Stimulated activated CD4-positive, alpha-beta T cell treated with anti-CD3 and anti-CD28 coated beads, Interleukin-1b, Interleukin-23, amount 100 ng/mL, for 24 hours (primary cell): ENCODE measurements at regions not wholly inside any gene's neighbourhood (a gene's known extent, or its start where the extent isn't known, plus 50 kb on each side); places are given as distances from the start of the nearest gene placed in this dataset.
"Not testable (repeated sequence)": the region's sequence is repeated elsewhere in the genome, so short reads cannot be mapped to it uniquely, and the experiment has no call there.

Experiments used
- DNase-seq, 4 experiments: peaks; one replicate each; pipeline ENCODE4 v3.0.0-alpha.2; 2020; ENCODE audit warnings: low read depth in 4 of 4, low spot score in 1 of 4

DNA sequence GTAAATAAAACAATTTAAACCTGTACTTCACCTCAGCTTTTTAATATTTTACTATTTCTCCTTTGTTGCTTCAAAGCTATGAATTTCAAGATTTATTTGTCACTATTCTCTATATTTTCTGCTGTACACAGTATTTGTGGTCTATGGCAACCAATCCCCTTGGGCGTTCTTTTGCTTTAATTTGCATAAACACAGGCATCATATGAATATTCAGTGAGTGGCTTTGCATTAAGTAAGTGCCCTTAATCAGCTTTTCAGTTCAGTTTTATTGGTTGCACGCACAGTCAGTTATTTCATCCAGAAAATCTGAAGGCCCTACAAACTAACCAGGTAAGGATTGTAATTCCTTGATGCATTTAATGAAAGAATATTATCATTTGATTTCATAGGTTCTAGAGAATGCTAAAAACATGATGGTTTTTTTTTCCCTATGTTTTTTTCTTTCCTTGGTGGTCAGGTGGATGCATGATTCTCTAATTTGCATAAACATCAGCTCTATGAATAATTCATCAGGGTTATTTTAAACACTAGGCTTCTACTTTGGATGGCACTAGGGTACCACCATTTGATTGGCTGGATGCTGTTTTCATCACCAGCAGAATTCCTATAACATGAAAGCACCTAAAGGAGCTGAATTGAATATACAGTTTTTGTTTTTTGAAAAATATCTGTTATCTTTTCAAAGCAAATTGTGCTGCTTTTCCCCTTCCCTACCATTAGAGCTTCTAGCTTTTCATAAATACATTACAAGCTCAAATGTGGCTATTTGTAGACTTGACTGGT, 249.2 kb upstream of the CCNH start:
- no peak for DNase-seq

DNA sequence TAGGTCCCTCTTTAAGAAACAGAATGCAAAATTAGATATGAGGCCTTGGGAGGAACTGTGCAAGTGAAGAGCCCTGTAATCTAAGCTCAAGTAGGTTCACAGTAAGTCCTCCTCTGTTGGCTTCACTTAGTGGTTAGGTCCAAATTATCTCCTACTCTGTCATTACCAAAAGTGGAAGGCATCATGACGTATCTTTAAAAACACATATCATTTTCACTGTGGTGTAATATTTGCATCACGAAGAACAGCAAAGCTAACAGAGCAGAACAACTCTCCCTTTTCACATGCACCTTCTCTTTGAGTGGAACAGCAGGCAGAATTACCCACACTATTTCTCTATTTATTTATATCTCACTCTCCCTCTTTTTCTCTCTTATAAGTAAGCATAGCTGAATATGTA, 240.5 kb upstream of the CCNH start:
- no peak for DNase-seq

DNA sequence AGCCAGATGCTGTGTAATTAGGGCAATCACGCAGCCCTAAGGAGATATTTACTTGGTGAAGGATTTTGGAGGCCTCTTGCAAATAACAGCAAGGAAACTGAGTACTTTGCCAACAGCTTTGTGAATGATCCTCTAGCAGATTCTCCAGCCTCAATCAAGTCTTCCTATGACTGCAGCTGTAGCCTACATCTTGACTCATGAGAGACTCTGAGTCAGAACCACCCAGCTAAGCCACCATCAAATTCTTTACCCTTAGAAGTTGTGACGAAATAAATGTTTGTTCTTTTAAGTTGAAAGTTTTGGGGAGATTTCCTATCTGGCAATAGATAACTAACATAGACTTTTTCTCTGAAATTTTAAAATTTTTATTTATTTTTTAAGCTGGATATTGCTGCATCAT, 237.6 kb upstream of the CCNH start:
- no peak for DNase-seq

DNA sequence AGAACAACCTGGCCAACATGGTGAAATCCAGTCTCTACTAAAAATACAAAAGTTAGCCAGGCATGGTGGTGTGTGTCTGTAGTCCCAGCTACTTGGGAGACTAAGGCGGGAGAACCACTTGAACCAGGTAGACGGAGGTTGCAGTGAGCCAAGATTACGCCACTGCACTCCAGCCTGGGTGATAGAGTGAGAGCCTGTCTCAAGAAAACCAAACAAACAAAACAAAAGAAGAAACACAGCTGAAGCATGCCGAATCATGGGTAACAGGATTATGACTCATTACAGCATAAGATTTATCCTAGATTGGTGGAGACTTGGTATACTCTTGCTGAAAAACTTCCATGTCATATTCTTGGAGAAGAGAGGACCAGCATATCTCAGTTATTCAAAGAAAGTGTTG, 236.7 kb upstream of the CCNH start:
- no peak for DNase-seq

DNA sequence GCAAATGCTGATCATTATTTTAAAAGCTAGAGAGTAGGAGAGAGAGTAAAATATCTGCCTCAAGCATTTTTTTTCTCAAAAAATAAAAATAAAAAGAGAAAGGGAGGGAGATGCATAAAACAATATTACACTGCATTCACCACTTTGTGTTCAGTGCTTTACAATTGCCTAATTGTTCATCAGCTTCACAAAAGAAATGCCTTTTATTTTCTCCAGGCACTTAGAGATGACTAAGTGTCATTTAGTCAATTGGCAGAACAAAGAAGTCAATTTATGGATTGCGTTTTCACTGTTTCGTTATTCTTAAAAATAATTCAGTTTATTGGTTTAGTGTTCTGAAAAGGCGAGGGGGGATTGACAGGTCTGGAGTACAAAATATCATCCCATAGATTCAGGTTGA, 232.5 kb upstream of the CCNH start:
- no peak for DNase-seq

DNA sequence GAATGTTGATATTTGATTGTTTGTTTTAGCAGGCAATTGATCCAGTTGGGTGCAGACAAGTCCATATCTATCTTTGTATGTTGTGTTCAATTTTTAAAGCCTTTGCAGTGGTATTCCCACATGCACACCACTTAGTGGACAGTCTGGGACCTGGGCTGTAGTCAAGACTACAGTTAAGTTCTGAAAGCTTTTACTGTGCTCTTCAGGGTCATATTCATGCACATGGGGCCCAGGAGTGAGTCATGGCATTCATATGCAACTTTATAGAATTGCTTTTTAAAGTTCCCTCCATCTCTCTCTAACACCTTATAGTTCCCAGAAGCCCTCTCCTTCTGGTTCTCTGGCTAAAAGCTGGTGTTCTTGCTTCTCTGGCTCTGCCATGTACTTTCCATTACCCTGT, 228.2 kb upstream of the CCNH start:
- no peak for DNase-seq

DNA sequence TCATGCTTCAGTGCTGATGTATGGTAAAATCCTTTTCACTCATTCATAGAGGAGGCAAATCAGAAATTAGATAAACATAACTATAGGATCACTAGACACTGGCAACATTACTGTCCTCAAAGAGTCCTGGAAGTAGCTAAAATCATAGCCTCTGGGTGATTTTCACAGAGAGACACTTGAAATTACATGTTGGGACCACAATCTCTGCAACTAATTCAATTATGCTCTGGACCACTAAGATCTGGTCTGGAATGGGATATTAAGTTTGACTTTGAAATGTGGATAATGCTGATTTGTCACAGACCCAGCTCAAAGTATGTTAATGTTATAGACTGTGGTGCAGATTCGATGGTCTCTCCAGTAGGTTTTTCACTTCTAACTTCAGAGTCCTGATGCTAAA, 214.6 kb upstream of the CCNH start:
- no peak for DNase-seq

DNA sequence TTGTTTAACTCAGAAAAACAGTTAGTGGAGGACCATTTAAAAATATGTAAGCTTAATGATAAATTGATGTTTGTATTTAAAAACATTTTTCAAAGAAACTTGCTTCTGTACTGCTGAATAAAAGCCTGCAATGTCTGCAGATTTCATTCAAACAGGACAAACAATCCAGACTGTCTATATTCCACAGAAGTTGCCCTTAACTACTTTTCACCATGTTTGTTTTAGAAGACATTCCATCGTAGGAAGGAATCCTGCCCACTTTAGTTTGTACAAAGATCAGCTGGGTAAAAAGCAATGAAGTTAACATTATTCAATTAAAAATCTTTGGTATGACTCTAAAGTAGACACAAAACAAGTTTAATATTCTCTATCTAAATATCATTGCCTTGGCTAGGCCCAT, 195.7 kb upstream of the CCNH start:
- no peak for DNase-seq

DNA sequence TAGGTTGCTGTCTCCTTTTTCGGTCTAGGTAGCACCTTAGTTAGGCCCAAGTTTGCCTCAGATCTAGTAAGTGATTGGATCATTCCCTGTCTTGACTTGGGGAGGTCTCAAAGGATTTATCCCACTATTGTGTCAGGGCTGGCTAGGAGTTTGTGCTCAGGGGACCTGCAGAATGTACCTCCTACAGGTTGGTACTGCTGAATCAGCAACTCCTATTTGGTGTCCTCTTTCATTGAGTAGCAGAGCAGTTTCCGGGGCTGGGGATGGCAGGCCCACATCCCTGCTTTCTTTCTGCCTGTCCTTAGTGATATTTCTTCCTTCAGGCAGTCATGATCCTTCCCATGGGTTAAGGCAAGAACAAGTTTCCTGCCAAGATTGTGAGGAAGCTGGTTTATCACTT, 192.9 kb upstream of the CCNH start:
- no peak for DNase-seq

DNA sequence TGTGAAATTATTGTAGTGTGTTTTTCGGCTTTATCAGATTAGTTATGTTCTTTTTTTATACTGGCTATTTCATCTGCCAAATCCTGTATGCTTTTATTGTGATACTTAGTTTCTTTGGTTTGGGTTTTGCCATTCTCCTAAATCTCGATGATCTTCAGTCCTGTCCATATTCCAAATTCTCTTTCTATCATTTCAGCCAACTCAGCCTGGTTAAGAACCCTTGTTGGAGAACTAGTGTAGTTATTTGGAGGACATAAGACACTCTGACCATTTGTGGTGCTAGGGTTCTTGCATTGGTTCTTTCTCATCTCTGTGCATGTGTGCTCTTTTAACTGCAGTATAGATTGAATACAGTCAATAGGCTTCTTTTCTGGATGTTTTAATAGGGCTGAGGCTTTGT, 187.0 kb upstream of the CCNH start:
- no peak for DNase-seq

DNA sequence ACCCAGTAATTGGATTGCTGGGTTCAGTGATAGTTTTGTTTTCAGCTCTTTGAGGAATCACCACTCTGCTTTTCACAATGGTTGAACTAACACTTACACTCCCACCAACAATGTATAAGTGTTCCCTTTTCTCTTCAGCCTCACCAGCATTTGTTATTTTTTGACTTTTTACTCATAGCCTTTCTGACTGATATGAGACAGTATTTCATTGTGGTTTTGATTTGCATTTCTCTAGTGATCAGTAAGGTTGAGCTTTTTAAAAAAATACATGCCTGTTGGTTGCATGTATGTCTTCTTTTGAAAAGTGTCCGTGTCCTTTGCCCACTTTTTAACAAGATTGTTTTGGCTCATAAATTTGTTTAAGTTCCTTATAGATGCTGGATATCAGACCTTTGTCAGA, 185.7 kb upstream of the CCNH start:
- no peak for DNase-seq

DNA sequence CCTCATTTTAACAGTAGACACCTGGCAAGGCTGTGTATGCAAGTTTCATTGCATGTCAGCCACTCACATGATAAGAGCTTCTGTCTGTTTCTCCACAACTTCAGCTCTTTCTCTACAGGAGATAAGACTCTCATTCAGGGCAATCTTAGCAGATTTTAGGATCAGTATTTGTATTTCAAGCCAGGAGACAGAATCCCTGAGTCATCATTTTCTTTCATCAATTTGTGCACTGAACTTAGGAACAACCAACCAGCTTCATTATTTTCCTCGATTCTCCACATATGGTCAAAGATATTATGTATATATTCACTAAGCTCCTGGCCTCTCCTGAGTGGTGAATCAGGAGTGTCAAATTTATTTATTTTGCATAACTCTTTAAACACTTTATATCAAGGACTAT, 181.8 kb upstream of the CCNH start:
- no peak for DNase-seq

DNA sequence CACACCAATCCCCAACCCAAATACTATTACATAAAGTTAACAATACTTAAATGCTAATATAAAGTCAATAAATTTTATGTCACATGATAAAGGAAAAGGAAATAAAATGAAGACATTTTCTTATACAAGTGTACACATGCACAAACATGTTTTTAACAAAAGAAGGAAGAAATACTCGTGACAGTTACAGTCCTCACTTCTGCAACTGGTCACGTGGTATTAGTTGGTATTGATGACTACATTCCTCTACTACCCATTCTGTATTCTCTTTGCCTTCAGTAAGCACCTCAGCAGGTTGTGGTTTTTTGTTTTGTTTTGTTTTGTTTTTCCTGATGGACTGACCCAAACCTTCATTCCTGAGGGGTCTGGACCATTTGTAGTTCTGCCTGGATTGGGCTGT, 176.9 kb upstream of the CCNH start:
- DNase-seq, result no peak

DNA sequence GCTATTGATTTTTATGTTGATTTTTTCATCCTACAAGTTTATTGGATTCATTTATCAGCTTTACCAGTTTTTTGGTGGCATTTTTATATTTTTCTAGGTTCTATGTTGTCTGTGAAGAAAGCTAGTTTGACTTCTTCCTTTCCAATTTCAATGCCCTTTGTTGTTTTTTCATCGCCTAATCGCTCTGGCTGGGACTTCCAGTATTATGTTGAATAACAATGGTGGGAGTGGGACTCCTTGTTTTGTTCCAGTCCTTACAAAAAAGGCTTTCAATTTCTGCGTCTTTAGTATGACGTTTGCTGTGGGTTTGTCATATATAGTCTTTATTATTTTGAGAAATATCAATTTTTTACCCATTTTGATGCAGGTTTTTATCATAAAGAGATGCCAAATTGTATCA, 175.6 kb upstream of the CCNH start:
- no peak for DNase-seq

DNA sequence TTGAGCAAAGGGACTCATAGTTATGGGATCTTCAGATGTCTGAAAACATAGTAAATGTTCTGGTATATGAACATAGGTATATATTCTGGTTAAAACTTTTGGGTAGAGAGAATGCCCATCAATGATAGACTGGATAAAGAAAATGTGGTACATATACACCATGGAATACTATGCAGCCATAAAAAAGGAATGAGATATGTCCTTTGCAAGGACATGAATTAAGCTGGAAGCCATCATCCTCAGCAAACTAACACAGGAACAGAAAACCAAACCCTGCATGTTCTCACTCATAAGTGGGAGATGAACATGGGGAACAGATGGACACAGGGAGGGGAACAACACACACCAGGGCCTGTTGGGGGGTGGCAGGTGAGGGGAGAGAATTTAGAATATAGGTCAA, 171.0 kb upstream of the CCNH start:
- not testable (repeated sequence) for DNase-seq

DNA sequence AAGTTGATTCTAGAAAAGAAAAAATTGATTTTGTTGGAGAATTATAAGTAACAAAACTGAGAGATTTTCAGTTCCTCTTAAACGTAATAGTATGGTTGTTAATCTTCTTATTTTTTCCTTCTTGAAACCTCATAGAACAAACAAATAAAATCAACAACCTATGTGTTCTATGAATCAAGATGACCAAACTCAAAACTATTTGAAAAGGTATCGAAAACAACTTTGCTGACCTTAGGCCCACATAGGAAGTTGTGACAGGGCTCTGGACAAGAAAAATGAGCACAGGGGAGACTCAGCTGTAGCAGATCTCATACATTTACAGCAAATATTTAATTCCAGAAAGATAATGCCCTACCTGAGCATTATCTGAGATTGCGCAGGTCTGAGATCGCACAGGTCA, 169.4 kb upstream of the CCNH start:
- no peak for DNase-seq

DNA sequence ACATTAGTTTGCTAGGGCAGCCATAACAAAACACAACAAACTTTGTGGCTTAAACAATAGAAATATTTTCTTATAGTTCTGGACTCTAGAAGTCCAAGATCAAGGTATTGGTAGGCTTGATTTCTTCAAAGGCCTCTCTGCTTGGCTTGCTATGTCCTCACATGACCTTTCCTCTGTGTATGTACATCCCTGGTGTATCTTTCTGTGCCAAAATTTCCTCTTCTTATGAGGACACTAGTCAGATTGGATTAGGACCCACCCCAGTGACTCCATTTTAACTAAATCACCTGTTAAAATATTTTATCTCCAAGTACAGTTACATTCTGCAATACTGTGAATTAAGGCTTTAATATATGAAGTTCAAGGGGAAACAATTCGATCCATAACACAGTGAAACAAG, 168.9 kb upstream of the CCNH start:
- DNase-seq, result no peak

DNA sequence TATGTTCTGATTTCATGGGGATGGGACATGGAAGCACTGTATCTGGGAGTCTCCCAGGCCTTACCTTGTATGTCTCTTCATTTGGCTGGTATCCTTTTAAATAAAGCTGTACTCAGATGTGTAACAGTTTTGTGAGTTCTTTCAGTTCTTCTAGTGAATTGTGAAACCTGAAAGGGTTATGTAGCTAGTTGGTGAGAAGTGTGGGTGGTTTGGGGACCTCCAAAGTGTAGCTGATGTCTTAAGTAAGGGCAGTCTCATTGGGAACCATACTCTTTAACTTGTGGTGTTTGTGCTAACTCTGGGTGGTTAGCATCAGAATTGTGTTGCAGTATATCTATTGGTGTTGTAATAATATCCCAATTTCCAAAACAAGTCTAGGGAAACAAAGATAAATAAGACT, 166.9 kb upstream of the CCNH start:
- no peak for DNase-seq

DNA sequence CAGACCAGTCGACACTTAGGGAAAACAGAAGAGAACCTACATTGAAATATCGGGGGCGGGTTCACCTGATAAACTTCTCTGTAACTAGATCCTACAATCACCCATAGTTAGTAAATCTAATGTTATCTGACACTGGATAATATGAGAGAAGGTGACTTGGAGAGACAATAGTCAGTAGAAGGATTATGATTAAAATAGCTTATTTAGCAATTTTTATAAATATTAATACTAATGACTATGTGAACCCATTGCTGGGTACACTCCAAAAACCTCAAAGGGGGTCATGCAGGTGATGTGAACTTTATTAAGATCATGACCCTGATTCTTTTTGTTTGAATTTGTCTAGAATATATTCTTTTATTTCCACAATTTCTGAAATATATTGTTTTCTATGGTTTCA, 164.1 kb upstream of the CCNH start:
- DNase-seq, result no peak

DNA sequence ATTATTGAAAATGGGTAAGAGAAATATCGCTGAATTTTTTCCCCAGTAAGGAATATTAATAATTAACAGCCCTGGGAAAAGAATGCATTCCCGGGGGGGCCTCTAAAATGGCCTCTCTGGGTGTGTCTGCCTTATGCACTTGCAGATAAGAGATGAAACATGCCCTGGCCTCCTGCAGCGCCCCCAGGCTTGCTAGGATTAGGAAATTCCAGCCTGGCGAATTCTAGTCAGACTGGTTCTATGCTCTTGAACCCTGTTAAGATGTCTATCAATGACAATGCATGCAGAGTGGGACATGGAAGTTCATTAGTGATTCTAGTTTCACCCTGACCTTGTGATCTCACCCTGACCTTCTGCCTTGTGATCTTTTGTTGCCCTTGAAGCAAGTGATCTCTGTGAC, 163.6 kb upstream of the CCNH start:
- DNase-seq, result not testable (repeated sequence)

DNA sequence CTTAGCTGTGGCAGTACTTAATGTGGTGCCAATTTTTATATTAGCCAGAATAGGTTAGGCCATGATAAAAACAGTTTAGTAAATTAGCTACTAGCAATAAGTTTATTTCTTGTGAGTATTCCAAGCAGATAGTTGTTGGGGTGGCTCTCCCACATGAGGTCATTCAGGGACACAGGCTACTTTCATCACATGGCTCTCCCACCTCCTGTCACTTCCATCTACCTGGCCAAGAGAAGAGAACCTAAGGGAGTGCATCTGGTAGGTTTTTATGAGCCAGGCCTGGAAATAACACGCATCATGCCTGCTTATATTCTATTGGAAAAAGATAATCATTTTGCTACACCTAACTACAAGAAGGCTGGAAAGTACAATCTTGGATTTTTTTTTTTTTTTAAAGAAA, 161.4 kb upstream of the CCNH start:
- no peak for DNase-seq

DNA sequence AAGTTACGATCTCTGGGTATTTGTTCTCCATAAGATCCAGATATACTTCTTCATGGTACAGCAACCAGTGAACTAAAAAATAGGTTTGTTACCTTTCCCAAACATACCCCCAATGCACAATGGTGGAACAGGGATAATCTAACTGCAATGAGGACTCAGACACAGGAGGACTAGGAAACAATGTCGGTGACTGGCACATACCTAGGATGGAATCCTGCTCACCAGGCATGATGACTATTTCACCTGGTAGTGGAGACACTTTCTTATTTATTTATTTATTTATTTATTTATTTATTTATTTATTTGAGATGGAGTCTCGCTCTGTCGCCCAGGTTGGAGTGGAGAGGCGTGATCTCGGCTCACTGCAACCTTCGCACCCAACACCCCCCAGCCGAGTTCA, 159.9 kb upstream of the CCNH start:
- no peak for DNase-seq

DNA sequence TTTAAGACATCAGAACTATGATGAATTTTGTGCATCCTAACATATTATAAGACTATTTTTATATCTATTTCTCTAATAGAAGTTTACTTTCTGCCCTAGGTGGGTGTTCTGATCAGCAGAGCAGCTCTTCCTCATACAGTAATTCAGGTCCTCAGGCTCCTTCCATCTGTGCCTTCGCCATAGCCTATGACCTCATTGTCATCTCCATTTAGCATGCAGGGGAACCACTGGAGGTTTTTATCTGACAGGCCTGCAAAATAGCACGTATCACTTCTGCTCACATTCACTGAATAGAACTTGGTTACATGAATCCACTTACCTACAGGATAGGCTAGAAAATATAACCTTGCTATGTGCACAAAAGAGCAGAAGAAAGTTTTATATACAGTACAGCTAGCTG, 159.4 kb upstream of the CCNH start:
- no peak for DNase-seq

DNA sequence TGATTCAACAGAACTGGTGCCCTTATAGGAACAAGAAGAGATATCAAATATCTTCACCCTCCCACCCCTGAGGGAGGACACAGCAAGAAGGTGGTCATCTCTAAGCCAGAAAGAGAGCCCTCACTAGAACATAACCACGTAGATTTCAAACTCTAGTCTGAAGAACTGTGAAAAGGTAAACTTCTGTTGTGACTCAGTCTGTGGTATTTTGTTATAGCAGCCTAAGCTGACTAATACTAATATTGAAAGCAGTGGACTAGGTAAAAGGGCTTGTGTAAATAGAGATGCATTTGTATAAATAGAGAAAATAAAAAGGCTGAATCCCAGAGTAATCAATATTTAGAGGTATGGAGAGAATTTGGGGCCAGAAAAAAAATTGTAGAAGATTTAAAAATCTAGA, 157.6 kb upstream of the CCNH start:
- DNase-seq, result no peak
